ENCODE measurements at regions not wholly inside any gene's neighbourhood (a gene's known extent, or its start where the extent isn't known, plus 50 kb on each side); places are given as distances from the start of the nearest gene placed in this dataset.
"Not testable (repeated sequence)": the region's sequence is repeated elsewhere in the genome, so short reads cannot be mapped to it uniquely, and the experiment has no call there.

DNA sequence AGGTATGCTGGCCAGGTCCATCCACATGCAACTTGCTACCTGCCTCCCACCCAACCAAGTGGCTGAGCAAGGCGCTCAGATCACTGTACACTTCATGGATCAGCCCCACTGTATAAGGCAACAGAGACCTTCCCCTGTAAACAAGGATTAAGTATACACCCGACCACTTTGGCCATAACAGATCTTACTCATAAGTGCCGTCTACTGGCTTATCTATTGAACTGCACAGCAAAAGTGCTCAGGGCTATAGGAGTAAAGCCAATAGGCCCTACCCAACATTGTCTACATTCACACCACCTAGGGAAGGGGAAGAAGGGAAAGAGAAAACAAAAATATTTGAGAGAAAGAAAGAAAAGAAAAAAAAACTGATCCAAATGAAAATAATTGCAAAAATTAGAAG is 663.9 kb upstream of the LRRTM1 start:
- intact Hi-C loops (cut with micrococcal nuclease) = no loop called here

- intact Hi-C loops (cut with micrococcal nuclease) = no loop called here
Observed at GRCh38 chr2:80947601-80948130, 643.1 kb upstream of the LRRTM1 start.

DNA sequence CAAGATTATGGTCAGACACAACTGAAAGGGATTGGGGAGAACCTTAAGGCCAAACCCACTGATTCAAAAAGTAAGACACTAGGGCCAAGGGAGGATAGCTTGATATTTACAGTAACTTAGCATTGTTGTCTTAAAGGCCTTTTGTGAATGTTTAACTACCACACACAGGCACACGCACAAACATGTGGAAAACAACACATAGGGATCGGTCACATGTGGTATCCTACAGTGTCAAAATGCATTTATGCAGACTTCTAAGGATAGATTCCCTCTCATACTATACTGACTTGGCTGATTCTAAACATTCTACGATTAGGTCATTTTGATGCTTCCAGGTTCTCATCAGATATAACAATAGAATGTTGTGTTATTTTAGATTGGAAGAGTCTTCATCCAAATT is 638.9 kb upstream of the LRRTM1 start:
- intact Hi-C loops (cut with micrococcal nuclease) = no loop called here

- intact Hi-C loops (cut with micrococcal nuclease) = no loop called here
Observed at GRCh38 chr2:80942766-80943165, 638.2 kb upstream of the LRRTM1 start.

DNA sequence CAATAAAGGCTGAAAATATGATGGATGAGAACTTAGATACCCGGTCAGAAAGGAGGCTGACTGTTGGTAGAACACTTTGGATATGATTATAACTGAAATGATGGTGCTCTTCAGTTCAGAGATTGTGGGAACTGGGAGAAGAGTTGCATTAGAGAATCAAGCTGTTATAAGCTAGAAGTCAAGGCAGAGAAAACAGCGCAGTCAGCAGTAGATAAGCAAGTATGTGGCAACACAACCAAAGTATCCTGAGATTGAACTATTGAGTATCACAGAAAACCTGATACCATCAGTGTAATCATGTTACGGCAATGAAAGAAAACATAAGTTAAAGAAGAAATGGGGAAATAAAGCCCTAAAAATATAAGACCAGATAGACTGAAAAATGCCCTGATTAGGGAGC is 633.9 kb upstream of the LRRTM1 start:
- intact Hi-C loops (cut with micrococcal nuclease) = no loop called here

DNA sequence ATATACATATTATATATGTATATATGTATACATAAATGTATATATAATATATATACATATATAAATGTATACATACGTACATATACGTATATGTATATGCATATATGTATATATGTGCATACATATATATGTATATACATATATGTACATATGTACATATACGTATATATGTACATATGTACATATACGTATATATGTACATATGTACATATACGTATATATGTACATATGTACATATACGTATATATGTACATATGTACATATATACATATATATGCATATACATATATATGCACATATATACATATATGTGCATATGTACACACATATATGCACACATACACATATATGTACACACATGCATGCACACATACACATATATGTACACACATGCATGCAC is 627.3 kb upstream of the LRRTM1 start:
- intact Hi-C loops (cut with micrococcal nuclease) = not testable (repeated sequence)

GRCh38 chr2:80930777-80931176 is 626.2 kb upstream of the LRRTM1 start:
- intact Hi-C loops (cut with micrococcal nuclease) = no loop called here

GRCh38 chr2:80926168-80926567 is 621.6 kb upstream of the LRRTM1 start:
- intact Hi-C loops (cut with micrococcal nuclease) = no loop called here

DNA sequence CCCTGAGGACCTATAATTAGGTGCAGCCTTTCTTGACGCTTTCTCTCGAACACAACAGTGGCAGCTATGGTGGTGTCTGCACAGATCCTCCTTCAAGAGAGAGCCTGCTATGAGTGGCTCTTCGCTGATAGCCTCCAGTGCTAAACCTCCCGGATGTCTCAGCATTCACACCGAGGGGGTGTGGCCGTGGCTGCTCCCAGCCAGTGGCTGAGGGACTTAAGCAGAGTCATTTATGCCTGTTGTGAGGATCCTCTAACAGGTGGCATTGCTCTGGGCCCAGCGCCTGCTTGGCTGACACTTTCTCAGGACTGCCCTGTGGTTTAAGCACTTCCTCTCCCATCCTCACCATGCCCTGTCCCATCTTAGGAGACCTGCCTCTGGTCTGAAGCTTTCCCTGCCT is 592.0 kb upstream of the LRRTM1 start:
- intact Hi-C loops (cut with micrococcal nuclease) = no loop called here

DNA sequence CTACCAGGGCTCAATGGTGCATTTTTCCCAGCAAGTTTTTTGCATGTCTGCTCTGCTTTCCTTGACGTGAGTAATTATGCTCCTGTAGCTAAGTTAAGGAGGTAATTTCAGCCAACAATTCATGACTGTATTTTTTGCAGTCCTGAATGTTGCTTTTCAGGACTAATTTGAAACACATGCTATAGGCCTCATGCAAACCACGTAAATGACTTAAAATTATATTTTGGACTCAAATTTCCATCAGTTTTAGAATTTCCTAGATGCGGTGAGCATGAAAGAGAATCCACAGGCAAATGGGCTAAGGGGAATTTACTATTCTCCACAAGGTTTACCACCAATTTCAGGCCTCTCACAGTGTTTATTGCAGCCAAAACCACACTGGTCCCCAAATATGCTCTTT is 589.9 kb upstream of the LRRTM1 start:
- intact Hi-C loops (cut with micrococcal nuclease) = no loop called here

- intact Hi-C loops (cut with micrococcal nuclease) = no loop called here
Observed at GRCh38 chr2:80893711-80894110, 589.2 kb upstream of the LRRTM1 start.

DNA sequence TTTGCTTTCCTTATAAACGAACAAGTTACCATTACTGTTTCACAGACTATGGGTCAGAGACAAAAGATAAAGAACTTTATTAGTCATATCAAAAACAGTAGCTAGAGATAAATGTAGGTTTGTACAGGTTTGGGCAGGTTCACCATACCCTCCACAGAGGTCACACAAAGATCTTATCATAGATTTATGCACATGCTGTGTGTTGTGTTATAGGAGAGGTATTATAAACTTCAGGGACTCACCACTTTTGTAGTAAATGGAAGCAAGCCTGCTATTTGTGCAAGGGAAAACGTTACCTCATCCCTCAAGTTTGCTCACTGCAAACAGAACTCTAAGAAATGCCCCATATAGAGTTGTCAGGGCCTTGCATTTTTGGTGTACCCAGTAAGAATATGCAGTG is 584.5 kb upstream of the LRRTM1 start:
- intact Hi-C loops (cut with micrococcal nuclease) = no loop called here

GRCh38 chr2:80887841-80888378 is 583.4 kb upstream of the LRRTM1 start:
- intact Hi-C loops (cut with micrococcal nuclease) = no loop called here

GRCh38 chr2:80874374-80874773 is 569.8 kb upstream of the LRRTM1 start:
- intact Hi-C loops (cut with micrococcal nuclease) = no loop called here

GRCh38 chr2:80869858-80870438 is 565.4 kb upstream of the LRRTM1 start:
- intact Hi-C loops (cut with micrococcal nuclease) = no loop called here

DNA sequence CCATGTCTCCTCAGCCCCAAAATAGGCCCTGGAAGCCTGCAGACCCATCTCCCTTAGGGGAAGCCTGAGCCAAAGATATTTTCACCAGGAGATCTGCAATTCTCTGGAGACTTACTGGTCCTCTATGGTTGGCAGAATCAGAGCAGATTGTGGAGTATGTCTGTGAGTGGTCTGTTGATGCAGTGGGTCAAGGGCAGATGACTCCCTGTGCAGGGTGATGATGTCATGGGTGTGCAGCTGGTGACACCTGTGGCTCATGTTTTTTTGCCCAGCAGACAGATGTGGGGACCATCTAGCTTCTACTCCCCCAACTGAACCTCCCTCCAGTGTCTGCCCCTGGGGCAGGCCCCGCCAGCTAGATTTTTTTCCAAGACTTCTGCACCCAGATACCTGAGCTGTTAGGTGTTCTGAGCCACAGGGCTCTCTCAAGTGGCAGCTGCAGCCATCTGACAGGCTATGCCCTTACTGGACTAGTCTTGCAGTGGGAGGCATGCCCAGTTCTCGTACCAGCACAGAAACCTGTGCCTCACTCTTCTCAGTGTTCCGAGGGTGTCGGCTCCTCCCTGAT is 558.7 kb upstream of the LRRTM1 start:
- intact Hi-C loops (cut with micrococcal nuclease) = no loop called here

- intact Hi-C loops (cut with micrococcal nuclease) = no loop called here
Observed at GRCh38 chr2:80858965-80859364, 554.4 kb upstream of the LRRTM1 start.

DNA sequence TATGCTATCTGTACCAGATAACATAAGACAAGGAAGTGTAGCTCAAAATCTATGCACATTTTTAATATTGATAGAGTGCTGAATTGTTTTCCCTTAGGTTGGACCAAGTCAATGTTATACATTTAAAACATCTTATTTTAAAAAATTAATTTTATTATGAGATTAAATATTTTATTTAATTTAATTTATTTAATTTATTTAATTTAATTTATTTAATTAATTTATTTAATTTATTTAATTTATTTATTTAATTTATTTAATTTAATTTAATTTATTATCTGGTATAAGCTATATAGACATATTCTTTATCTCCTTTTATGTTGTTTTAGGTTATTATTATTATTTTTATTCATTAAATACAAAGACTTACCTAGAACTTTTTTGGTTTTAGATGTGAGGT is 551.7 kb upstream of the LRRTM1 start:
- intact Hi-C loops (cut with micrococcal nuclease) = no loop called here

DNA sequence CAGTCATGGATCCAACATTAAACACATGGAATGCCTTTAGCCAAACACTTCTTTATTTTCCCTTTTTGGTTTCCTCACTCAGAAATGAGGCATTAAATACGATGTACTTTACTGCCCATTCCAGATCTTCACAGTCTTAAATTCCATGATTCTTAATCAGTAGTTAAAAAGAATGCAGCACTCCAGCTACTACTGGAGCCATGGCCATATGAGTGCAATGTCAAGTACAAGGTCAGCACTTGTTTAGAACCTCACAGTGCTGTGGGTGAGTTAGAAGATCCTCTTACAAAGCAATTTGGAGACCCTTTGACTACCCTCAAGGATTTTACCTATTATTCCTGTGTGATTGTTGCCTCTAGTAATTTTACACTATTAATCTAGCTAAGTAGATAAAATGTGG is 550.3 kb upstream of the LRRTM1 start:
- intact Hi-C loops (cut with micrococcal nuclease) = no loop called here

DNA sequence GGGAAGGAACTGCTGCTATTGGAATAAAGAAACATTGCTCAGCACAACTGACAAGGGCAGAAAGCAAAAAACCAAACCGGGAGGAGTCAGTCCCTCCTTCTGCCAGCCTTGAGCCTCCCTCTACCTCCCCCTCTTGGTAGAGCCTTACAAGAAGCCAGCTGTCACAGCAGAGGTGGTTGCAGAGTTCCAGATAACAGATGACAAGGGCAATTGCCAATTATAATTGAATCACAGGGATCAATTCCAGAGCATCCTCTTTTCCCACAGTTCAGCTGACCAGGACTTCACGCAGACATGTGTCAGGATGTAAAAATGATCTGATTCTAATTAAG is 548.2 kb upstream of the LRRTM1 start:
- intact Hi-C loops (cut with micrococcal nuclease) = no loop called here

DNA sequence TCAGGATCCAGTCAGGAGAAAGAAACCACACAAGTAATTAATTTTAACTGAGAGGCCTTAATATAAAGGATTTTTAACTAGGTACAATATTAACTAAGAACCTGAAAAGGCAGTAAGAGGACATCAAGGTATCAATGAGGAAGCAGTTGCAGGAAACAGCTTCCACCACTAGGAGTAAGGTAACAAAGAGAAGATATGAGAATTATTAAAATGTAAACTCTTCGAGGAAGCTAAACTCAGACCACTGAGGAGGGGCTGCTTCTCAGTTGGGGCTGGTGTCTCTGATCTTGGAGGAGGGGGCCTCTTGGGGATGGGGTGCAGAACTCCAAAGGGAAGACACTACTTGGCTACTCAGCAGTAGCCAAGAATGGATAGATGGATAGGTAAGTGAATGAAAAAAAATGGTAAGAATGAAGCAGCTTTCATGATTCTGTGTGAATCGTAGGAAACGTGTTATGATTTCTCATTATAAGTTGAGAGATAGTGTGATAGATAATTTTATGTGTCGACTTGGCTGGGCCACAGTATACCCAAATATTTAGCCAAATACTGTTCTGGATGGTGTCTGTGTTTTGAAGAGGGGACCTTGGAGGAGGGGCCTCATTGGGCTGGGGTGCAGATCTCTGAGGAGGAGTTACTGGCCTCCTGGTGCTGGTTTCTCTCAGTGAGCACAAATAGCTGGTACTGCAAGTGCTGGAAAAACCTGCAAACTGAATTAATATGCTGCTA is 547.7 kb upstream of the LRRTM1 start:
- intact Hi-C loops (cut with micrococcal nuclease) = no loop called here

GRCh38 chr2:80830891-80831290 is 526.3 kb upstream of the LRRTM1 start:
- intact Hi-C loops (cut with micrococcal nuclease) = no loop called here

DNA sequence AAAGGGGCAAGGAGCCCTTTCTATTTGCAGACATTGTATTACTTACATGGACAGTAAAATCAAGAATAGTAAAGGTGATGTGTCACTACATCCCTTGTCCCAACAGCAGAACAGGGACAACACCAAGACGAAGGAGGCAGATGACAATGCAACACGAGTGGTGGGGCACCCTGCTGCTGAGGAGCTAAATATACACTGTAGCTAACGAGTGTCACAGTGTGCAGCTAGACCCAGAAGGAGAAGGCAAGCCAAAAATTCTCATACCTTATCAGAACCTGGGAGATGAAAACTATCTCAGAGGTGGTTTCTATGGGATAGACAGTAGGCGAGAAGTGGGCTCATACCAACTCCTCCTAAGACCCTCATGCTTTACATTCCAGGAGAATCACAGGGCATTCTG is 518.4 kb upstream of the LRRTM1 start:
- intact Hi-C loops (cut with micrococcal nuclease) = no loop called here
